Lower lobe of right lung (tissue), 2 donors: ENCODE measurements at regions not wholly inside any gene's neighbourhood (a gene's known extent, or its start where the extent isn't known, plus 50 kb on each side); places are given as distances from the start of the nearest gene placed in this dataset.

Experiments used
- ATAC-seq, 2 donors: fragments of 200-7000 bp; cut with Tn5 transposase; one replicate each; pipeline ENCODE4 v1.9.1; 2020 to 2022; ENCODE audit warnings: mild to moderate bottlenecking in 2 of 2, moderate library complexity in 2 of 2
- DNase-seq: peaks from one replicate; pipeline ENCODE4 v3.0.0-alpha.2; 2020
- H3K27ac ChIP-seq: fragments of 200-600 bp; one replicate; pipeline ENCODE4 v1.8.0; 2022
- H3K27me3 ChIP-seq: fragments of 200-600 bp; one replicate; pipeline ENCODE4 v1.8.0; 2022; ENCODE audit warnings: low read depth
- H3K36me3 ChIP-seq: fragments of 200-600 bp; one replicate; pipeline ENCODE4 v1.8.0; 2022; ENCODE audit warnings: mild to moderate bottlenecking
- H3K4me1 ChIP-seq: fragments of 200-600 bp; one replicate; pipeline ENCODE4 v1.8.0; 2022
- H3K4me3 ChIP-seq: fragments of 200-600 bp; one replicate; pipeline ENCODE4 v1.8.0; 2022; ENCODE audit warnings: mild to moderate bottlenecking
- H3K9me3 ChIP-seq: fragments of 200-600 bp; one replicate; pipeline ENCODE4 v1.8.0; 2022
- intact Hi-C: fragments of 100-400 bp; cut with DNase I; formaldehyde crosslinking; loops from one replicate; pipeline ENCODE4 v1.11.0; 2022
- TF ChIP-seq, protein P1 (sequence below): fragments of 200-600 bp; IDR thresholded peaks from one replicate; pipeline ENCODE4 v1.8.0; 2022; ENCODE audit warnings: antibody characterized with exemption, mild to moderate bottlenecking
- donor health status: DM: no; HTN: yes; CAD: no; lungs with severe emphysema.

DNA sequence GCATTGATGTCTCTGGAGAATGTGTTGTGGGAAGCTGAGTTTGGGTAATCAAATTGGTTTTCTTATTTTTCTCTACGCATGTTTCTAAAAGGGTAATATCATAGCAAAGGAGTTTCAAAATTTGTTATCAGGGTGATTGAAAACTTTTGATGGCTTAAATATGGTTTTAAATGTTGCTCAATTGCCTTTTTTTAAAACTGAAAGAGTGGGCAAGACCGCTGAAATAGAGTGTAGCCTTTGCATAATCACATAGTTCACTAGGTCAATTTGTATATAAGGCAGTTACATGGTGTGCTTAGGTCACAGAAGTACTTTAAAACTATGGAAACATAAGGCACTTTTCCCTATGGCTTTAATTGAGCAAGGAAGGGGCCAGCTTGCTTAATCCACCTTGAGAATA, 167.4 kb downstream of the SNAPC1 start:
- no peaks in the 10 kb centered on the region for H3K4me1 ChIP-seq
- intact Hi-C loops: no loop called here
- H3K4me3 ChIP-seq: no peak overlapping the region
- TF ChIP-seq, protein P1, sequence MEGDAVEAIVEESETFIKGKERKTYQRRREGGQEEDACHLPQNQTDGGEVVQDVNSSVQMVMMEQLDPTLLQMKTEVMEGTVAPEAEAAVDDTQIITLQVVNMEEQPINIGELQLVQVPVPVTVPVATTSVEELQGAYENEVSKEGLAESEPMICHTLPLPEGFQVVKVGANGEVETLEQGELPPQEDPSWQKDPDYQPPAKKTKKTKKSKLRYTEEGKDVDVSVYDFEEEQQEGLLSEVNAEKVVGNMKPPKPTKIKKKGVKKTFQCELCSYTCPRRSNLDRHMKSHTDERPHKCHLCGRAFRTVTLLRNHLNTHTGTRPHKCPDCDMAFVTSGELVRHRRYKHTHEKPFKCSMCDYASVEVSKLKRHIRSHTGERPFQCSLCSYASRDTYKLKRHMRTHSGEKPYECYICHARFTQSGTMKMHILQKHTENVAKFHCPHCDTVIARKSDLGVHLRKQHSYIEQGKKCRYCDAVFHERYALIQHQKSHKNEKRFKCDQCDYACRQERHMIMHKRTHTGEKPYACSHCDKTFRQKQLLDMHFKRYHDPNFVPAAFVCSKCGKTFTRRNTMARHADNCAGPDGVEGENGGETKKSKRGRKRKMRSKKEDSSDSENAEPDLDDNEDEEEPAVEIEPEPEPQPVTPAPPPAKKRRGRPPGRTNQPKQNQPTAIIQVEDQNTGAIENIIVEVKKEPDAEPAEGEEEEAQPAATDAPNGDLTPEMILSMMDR: no peak
- no peak overlapping the region for H3K27ac ChIP-seq
- no peak for DNase-seq
- H3K36me3 ChIP-seq: no peaks in the 10 kb centered on the region
- H3K27me3 ChIP-seq: peaks cover 3% of the 10 kb centered on the region
- no peaks in the 10 kb centered on the region for H3K9me3 ChIP-seq
- no peak for ATAC-seq

GRCh38 chr14:61930101-61930857, 168.1 kb downstream of the SNAPC1 start:
- TF ChIP-seq, protein P1: no peak
- no peaks in the 10 kb centered on the region for H3K36me3 ChIP-seq
- H3K4me1 ChIP-seq: no peaks in the 10 kb centered on the region
- peaks cover 3% of the 10 kb centered on the region for H3K27me3 ChIP-seq
- no peaks in the 10 kb centered on the region for H3K9me3 ChIP-seq
- DNase-seq (no peak), ATAC-seq (no peak)
- H3K27ac ChIP-seq: no peak overlapping the region
- H3K4me3 ChIP-seq: no peak overlapping the region
- intact Hi-C loops: no loop called here

DNA sequence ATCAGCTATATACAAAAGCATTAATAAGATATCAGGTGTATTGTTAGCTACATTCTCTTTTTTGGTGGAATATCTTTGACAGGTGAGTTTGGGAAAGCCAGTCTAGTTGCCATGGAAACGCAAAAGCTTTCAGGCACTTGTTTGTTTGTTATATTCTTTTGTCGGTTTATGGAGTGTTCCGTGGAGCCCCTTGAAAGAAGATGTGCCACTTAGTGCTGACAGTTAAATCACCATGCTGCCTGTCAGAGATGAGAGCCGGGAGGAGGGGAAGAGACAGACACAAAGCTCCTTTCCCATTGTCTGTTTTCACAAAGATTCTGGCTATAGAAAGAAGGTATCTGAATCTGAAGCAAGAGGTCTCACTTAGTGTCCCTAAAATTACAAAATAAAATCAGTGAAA, 170.8 kb downstream of the SNAPC1 start:
- intact Hi-C loops: no loop called here

DNA sequence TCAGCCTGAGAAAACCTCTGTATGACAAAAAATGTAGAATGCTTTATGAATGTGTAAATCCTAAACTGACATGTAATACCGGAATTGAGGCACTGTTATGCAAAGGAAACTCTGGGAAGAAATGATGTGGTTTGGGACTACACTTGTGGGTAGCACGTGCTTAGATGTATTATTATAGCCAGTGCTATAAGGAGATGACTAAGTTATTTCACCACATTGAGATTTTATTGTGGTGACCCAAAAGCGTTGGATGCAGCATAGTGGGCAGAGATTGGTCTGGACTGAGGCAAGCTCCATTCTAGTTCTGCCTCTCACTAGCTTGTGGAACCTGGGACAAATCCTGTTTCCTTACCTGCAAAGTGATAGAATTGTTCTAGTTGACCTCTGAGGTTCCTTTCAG, 172.2 kb downstream of the SNAPC1 start:
- DNase-seq: no peak
- no peak overlapping the region for H3K27ac ChIP-seq
- no peaks in the 10 kb centered on the region for H3K36me3 ChIP-seq
- H3K4me3 ChIP-seq: no peak overlapping the region
- no peak for ATAC-seq
- no peaks in the 10 kb centered on the region for H3K9me3 ChIP-seq
- H3K4me1 ChIP-seq: no peaks in the 10 kb centered on the region
- intact Hi-C loops: no loop called here
- peaks cover 3% of the 10 kb centered on the region for H3K27me3 ChIP-seq
- TF ChIP-seq, protein P1: no peak

More for the DNA sequence above, 170.8 kb downstream of the SNAPC1 start:
- no peak for ATAC-seq
- no peak overlapping the region for H3K4me3 ChIP-seq
- H3K27ac ChIP-seq: no peak overlapping the region
- no peak for DNase-seq
- no peaks in the 10 kb centered on the region for H3K9me3 ChIP-seq
- H3K27me3 ChIP-seq: peaks cover 3% of the 10 kb centered on the region
- H3K36me3 ChIP-seq: no peaks in the 10 kb centered on the region
- no peaks in the 10 kb centered on the region for H3K4me1 ChIP-seq
- TF ChIP-seq, protein P1: no peak

- Histone ChIP-seq H3K27ac (no peak overlapping the region), H3K27me3 (no peaks in the 10 kb centered on the region), H3K36me3 (no peaks in the 10 kb centered on the region), H3K4me3 (no peak overlapping the region), H3K9me3 (no peaks in the 10 kb centered on the region), H3K4me1 (no peaks in the 10 kb centered on the region)
- TF ChIP-seq, protein P1: no peak
- intact Hi-C loops: no loop called here
- ATAC-seq (no peak), DNase-seq (no peak)
Measured at GRCh38 chr14:61939776-61940175, 177.6 kb downstream of the SNAPC1 start.
